GOT3 (cell line): ENCODE measurements at regions not wholly inside any gene's neighbourhood (a gene's known extent, or its start where the extent isn't known, plus 50 kb on each side); places are given as distances from the start of the nearest gene placed in this dataset.

ENCODE experiments used
- DNase-seq: peaks from one replicate; lab custom pipeline; 2025; ENCODE audit warnings: mixed read lengths; lab: John Stamatoyannopoulos, UW

DNA sequence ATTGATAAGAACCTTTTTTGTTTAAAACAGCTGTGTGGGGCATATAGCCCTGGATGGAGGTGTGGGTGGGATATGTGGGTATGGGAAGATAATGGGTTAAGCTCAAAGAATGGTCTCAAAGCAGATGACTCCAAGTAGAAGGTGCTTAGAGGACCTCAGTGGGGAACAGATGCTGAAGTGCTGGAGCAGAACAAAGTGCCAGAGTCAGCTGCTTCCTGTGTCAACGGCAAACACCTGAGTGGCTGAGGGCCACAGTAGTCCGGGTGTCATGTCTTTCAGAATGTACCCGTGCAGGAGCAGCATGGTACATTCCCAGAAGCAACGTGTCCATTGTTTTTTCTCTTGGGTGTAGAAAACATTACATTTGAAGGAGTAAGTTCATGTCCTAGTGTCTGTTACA lies 210.6 kb downstream of the CCNG2 start:
- no peak for DNase-seq

DNA sequence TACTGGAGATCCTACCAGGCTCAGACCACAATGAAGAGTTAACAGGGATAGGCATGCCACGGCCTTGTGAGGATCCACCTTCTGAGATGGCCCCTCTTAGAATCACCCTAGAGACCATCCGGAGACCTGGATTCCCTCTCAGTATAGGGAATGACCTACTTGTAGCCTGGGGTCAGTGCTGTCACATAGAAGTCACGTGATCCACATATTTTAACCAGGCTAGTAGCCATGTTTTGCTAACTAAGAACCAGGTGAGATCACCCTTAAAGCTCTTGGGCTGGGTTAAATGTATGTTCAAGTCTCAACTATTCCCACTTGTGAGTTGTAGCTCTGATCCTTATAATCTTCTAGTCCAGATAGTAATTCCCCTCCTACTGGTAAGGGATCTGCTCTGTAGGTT lies 215.4 kb downstream of the CCNG2 start:
- DNase-seq: no peak

DNA sequence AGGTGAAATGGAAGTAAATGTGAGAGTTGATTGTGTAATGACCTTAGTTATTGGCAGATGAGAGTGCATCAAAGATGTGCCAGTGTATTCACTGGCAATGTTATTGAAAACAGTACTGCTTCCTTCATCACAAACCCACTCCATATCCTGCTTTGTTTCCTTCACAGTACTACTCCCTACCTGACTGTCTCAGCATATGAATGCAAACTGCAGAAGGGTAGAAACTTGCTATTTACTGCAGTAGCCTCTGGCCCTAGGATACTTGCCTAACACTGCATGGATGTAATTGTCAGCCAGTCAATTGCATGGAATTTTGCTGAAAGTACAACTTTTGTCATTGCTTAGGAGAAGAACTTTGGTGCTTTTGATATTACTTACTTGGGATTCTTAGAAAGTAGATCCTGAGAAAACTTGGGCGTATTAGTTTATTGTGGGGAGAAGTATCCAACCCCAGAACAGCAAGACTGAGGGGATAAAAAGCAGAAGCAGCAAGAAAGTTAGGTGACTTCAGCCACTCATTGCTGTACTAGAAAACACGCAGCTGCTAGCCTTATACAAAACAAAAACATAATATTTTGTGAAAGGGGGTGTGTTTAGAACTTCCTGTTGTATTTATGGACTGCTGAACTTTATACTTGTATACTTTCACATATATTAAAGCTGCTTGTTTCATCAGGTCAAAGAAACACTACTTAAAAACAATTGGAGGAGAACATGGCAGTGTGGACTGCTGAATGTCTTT lies 219.0 kb downstream of the CCNG2 start:
- no peak for DNase-seq

DNA sequence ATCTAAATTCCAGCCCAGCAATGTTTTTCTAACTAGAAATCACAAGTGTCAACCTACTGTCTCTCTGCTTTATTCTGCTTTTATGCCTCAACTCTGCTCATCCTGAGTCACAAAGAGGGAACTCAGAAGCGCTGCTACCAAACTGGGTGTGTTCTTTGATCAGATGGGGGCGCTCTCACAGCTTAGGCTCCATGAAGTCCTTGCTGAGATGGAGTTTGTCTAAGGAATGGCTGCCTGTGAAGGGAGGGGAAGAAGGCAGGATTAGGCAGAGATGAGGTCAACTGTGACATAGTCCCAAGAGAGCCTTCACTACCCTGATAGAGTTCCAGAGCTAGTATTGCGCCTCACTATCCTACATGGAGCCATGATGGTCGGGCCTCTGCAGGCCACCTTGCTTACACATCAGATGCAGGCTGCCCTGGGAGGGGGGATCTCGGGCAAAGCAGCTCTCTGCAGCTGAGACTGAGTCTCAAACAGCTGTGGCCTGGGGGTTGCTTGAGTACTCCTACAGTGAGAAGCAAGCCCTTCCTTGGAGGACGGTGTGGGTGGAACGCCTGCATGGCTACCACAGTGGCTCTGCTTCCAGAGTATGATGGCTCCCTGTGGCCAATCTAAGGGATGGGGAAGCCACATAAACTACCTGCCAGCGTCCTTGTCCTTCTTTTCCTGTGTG lies 219.9 kb downstream of the CCNG2 start:
- no peak for DNase-seq

DNA sequence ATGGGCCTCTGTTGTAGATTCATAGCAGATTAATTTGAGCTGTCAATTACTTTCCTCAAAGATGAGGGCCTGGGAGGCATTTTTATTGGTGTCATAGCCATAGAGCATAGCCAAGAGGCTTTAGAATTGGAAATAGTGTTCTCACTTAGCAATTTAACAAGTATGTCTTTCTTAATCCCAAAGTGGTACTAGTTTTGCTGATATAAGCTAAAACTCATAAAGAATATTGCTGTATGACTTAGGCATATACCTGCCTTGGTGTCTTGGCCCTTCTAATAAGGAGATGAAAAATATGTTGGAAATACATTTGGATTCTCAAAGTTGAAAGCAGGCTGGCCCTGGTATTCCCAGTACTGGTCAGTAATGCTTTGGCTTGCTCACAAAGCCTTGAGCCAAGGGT lies 221.5 kb upstream of the CXCL13 start:
- DNase-seq: no peak

DNA sequence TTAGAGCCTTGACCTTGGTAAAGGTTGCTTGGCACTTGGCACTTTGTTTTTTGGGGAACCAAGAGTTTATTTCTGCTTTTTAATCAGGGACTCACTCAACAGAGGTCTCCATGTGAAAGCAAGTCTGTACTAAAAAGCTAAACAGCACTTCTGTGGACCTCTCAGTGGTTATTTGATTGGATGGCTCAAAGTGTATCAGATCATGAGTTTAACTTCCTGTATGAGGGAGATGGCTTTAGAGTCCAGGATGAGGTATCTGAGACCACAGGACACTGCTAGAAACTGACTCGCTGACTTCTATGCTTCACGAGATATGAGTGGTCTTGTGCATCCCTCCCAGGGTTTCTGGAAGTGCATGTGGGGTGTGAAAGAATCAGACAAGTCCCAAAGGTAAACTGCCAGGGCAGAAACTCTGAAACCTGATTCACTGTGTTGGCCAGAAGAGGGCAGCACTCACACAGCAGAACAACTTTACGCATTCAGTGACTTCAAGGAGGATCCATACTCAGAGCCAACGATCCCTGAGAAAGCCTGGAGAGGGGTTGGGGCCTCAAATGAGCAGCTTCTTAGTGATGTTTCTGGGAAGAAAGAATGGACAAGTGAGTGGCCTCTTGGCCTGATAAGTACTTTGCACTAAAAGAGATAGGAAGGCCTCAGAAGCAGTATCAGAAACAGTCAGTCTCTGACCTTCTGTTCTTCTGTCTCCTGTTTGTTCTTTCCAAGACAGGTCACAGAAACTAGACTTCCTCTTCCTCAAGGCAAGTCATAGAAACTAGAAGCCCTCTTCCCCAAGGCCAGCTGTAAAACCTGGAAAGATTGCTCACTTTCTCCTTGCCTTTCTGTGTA lies 220.3 kb upstream of the CXCL13 start:
- DNase-seq: peak; percentile 1

DNA sequence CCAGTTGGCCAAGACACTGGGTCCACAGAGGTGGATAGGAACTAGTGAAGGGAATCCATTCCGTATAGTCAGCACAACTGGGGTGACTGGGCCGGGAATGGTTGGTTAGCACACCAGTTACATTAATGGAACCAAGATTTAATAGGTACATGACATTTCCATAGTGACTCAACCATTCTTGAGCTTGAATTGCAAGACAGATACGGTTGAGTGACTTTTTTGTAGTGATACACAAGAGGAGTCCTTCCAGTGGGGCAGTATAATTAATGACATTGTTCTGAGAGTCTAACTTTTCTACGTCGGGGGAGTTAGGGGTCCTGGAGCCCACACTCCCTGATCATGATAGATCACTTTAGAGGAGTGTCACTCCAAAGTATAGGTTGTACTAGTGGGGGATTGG lies 211.6 kb upstream of the CXCL13 start:
- DNase-seq: no peak

DNA sequence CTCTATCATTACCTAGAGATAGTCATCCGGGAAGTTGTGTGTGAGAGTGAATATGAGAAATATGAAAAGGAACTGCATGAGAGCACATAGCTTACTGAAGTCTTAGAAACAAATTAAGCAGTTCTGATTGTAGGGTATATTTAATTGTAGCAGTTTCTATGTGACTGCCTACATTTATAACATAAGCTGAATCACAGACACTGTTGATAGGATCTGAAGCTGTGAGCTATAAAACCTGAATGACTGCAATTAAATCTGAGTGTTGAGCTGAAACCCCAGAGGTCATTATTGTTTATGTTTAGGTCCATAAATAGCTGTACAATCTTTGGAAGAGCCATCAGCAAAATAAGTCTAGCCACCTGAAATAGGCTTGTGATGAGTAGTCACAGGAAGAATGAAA lies 210.1 kb upstream of the CXCL13 start:
- DNase-seq: no peak

DNA sequence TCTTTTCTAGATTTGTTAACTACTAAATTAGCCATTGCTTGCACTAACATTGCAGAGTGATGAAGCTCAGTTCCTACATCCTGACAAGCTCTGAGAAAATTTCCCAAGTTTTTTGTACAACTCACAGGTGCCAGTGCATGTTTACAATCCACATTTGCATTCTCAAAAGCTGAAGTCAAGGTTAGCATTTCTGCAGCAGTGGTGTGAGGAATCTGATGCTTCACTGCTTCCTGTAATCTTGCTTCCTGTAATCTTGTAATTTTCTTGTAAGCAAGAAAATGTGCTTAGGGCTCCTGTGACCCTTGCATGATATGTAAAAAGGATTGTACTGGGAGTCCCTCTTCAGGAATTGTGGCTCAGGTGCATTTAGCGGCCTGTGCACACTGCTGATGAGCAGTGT lies 207.4 kb upstream of the CXCL13 start:
- no peak for DNase-seq

DNA sequence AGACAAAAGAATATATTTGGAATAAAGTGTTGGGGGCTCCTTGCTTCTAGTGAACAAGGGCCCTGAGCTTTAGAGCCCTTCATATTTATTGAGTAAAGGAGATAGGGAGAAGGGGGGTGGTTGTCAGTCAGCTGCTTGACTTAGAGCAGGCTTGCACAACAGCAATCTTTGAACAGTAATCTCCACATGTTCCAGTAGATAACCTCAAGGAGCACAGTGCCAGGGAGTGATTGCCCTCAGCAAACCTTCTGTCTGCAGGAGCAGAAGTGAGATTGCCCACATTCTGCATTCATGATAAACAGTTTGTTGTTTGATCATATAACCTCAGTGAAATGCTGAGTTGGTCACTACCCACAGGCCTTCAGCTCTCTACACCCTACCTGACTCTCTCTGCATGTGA lies 205.8 kb upstream of the CXCL13 start:
- no peak for DNase-seq

DNA sequence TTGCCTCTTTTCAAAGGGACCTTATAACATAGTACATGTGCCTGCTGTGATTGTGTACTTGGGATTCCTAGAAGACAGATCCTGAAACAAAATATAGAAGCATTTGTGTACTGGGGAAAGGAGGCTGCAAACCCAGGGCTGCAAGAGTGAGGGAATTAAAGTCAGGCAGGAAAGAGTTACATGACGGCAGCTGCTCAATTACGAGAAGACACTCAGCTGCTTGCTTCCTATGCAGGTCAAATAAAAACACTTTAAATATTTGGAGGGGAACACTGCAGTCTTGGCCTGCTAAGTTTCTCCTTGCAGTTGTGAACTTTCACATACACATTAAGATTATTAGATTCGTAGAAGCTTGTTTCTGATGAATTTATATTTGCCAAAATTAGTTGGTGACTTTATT lies 191.9 kb upstream of the CXCL13 start:
- DNase-seq: no peak

DNA sequence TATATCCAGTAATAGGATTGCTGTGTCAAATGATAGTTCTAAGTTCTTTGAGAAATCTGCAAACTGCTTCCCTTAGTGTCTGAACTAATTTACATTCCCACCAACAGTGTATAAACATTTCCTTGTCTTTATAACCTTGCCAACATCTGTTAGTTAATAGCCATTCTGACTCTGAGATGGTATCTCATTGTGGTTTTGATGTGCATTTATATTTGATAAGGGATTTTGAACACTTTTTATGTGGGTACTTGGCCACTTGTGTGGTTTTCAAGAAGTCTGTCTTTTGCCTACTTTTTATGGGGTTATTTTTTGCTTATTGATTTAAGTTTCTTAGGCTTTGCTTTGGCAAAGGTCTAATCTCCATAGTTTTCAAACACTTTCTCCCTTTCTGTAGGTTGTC lies 189.9 kb upstream of the CXCL13 start:
- no peak for DNase-seq

DNA sequence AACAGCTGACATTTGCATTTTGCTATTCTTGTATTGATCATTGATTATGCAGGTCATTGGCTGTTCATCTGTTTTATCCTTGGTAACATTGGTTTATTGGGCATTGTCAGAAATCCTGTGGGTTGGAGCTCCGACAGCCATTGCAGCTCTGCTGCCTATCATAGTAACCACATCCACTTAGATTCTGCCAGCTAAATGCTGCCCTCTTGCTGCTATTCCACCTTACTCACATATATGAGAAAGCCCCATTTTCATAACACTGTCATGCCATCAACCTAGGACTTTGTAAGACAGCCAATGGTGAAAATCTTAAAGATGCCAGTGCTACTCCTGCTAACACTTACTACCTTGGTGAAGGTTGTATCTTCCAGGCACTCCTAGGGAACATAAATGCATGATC lies 187.3 kb upstream of the CXCL13 start:
- DNase-seq: no peak

DNA sequence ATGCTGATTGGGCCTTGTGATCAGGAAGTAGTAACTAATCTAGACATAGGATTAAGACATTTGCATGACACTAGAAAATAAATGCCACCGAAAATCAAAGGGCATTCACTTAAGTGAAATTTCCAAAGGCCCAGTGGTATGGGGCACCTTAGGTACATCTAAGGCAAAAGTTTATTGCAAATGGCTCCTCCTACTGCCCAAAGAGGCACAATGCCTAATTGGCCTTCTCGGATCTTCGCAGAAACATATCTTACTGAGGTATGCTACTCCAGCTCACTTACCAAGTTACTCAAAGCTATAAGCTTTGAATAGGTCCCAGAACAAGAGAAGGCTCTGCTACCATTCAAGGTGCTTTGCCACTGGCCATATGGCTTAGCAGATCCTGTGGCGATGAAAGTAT lies 174.8 kb upstream of the CXCL13 start:
- DNase-seq: no peak

DNA sequence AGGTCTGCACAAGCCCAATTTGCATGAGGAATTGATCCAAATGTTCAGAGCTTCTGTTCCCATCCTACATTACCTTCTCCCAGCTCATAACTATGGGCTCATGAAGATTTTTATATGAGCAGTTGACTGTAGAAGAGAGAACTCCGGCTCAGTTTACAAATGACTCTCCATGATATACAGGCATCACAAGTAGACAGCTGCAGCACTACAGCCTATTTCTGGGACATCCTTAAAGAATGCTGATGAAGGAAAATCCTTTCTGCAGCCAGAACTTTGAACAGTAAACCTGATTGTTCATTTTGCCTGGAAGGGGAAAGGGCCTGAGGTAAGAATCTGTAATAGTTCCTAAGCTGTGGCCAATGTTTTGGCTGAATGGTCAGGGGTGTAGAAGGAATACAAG lies 174.1 kb upstream of the CXCL13 start:
- DNase-seq: no peak

DNA sequence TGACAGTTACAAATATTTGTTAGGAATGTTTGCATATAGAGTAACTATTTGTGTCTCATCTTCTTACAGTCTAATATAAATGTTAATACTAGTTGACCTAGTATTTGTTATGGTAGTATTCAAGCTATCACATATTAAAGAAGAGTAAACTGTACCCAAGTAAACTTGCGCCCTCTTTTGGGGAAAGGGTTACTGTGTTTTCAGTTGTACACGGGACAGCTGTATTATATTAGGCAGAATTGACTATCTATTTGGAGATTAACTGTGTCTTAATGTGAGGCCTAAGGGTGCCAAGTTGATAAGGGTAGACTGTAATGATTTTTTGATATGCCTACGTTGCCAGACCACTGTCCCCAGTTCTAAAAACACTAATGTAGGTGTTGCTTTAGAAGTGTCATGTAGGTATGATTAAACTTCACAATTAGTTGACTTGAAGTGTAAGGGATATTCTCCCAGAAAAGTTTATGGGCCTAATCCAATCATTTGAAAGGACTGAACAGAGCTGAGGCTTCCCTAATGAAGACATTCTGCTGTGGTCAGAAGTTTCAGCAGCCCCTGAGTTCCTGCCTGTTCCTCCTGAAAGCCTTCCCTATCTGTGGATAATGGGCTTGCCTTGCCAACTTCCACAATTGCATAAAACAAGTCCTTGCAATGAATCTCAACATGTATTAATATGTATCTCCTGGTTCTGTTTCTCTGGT lies 172.8 kb upstream of the CXCL13 start:
- DNase-seq: no peak

DNA sequence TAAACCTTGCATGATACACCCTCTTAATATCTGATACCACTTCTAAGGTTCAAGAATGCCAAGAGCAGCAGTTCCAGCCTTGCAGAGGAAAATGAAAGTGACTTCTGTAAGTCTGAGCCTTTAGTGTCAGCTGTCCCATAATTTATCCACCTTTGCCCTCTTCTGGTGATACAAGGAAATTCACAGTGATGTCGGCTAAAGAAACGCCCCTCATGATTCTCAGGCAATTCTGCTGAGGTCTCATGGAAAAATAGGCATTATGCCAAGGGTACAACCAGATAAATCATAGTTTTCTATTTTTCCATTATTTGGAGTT lies 172.2 kb upstream of the CXCL13 start:
- DNase-seq: no peak

DNA sequence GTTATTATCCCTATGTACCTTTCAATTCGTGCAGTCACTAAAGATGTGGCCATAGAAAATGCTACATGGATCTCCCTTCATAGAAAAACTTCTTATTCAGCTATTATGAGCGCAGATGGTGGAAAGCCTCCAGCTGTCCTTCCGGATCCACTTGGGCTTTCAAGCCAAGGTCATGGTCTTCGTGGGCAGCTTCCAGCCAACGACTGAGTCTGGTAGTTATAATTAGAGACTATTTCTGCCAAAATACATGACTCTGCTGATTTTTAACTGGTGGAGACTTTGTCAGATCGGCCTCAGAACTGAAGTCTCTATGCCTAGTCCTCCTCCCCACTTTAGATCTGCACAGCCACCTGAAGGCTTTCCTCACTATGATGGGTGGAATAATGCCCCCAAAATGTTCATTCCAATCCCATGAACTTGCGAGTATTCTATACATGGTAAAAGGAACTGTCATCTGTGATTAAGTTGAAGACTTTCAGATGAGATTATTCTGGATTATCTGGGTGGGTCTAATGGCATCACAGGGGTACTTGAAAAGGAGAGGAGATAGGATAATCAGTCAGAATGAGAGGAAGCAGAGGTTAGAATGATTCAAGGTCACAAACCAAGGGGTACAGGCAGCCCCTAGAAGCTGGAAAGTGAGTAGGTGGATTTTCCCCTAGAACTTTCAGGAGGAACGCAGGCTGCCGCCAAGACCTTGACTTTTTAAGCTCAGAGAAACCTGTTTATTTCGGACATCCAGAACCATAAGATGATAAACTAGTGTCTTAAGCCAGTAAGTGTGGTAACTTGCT lies 171.1 kb upstream of the CXCL13 start:
- DNase-seq: no peak

DNA sequence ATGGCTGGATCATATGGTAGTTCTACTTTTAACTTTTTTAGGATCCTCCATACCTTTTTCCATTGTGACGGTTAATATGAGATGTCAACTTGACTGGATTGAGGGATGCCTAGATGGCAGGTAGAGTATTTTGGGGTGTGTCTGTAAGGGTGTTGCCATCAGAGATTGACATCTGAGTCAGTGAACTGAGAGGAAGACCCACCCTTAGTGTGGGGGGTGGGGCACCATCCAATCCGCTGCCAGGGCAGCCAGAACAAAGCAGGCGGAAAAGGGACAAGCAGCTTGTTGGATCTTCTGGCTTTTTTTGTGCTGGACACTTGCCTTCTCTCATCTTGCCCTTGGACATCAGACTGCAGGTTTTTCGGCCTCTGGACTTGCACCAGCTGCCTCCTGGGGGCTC lies 168.5 kb upstream of the CXCL13 start:
- no peak for DNase-seq

DNA sequence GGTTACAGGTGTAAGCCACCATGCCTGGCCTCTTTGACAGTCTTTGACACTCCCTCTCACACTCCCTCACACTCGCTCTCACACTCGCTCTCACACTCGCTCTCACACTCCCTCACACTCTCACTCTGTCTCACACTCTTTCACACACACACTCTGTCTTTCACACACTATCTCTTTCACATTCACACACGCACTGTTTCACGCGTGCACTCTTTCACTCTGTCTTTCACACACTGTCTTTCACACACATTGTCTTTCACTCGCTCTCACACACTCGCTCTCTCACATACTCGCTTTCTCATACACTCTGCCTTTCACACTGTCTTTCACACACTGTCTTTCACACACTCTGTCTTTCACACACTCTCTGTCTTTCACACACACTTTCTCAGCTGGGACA lies 167.1 kb upstream of the CXCL13 start:
- DNase-seq: no peak

DNA sequence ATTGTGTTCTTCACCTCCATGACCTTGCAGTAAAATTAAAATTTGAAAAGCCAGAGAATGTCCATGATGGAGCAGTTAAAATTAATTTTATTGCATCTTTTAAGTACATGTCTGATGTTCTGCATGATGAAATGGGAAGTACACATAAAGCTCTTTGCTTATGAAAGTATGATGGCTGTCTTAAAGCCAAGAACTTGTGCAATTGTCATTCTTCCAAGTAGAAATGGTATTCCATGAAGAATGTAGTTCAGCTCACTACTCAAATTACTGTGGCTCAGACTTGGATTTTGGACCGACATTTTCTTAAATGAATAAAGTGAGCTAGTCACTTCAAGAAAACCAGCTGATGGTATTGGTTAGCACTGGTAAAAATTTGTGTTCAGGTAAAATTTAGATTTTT lies 161.7 kb upstream of the CXCL13 start:
- DNase-seq: no peak

DNA sequence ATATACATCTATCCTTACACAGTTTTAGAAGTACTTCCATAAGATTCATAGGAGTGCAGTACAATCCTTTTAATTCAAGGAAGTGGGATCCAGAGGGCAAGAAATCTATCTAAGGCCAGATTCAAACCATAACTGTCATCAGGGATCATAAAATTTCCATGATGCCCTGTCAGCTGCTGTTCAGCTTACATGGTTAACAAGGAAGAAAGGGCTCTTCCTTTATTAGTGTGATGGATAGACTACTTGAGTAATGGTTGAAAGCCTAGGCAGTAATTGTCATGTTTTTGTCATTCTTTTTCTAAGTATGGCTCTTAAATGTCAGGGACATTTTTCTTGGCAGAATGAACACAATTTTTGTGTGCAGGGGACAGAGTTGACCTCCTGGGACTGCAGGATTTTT lies 159.8 kb upstream of the CXCL13 start:
- DNase-seq: no peak
